ENCODE measurements at regions not wholly inside any gene's neighbourhood (a gene's known extent, or its start where the extent isn't known, plus 50 kb on each side); places are given as distances from the start of the nearest gene placed in this dataset.

DNA sequence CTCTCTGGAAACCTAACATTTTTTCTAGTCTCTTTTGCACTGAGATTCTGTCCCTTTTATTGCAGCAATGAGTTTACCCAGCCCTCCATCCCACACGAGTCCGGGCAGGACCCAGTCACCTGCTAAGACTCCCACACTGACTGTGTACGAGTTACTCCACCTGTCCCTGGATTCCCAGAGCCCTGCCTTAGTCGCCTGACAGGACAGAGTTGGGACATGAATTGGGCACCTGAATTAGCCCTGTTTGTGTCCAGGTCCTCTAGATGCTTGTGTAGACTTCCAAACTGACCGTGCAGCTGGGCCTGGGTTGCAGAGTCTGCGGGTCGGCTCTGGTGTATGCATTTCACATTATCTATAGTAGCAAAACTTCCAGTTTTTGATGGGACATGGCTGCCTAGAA lies 238.7 kb downstream of the VAPA start:
- Histone ChIP-seq H3K4me2 (ENCODE audit: control insufficient read depth, extremely low read depth, insufficient read depth, low read depth, low read length) (no peak overlapping the region), H3K9me1 (ENCODE audit: control insufficient read depth, extremely low read depth, insufficient read depth, low read length) (no peaks in the 10 kb centered on the region), H3K4me1 (ENCODE audit: control insufficient read depth, extremely low read depth, insufficient read depth, low read length) (no peaks in the 10 kb centered on the region), H4K20me1 (ENCODE audit: control insufficient read depth, extremely low read depth, insufficient read depth, low read length) (no peaks in the 10 kb centered on the region), H3K27ac (ENCODE audit: control insufficient read depth, insufficient read depth, low read length) (no peak overlapping the region), H3K9me3 (ENCODE audit: control insufficient read depth, low read depth, low read length) (peaks cover 1% of the 10 kb centered on the region), H3K27me3 (ENCODE audit: control insufficient read depth, extremely low read depth, insufficient read depth, low read length) (no peaks in the 10 kb centered on the region), H3K9ac (ENCODE audit: control insufficient read depth, extremely low read depth, insufficient read depth, low read length) (no peak overlapping the region), H3K36me3 (ENCODE audit: control insufficient read depth in 2 of 2, extremely low read depth in 1 of 2, insufficient read depth in 2 of 2, low read length in 2 of 2) (no peaks in the 10 kb centered on the region), H3K4me3 (ENCODE audit: control insufficient read depth in 2 of 3, extremely low read depth in 1 of 3, insufficient read depth in 2 of 3, low read depth in 1 of 3, low read length in 3 of 3) (no peak overlapping the region), H2AFZ (ENCODE audit: control insufficient read depth, low read length) (no peak overlapping the region), H3K79me2 (ENCODE audit: control insufficient read depth, insufficient read depth, low read length) (no peaks in the 10 kb centered on the region)
- TF ChIP-seq, protein P1, sequence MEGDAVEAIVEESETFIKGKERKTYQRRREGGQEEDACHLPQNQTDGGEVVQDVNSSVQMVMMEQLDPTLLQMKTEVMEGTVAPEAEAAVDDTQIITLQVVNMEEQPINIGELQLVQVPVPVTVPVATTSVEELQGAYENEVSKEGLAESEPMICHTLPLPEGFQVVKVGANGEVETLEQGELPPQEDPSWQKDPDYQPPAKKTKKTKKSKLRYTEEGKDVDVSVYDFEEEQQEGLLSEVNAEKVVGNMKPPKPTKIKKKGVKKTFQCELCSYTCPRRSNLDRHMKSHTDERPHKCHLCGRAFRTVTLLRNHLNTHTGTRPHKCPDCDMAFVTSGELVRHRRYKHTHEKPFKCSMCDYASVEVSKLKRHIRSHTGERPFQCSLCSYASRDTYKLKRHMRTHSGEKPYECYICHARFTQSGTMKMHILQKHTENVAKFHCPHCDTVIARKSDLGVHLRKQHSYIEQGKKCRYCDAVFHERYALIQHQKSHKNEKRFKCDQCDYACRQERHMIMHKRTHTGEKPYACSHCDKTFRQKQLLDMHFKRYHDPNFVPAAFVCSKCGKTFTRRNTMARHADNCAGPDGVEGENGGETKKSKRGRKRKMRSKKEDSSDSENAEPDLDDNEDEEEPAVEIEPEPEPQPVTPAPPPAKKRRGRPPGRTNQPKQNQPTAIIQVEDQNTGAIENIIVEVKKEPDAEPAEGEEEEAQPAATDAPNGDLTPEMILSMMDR (optimal IDR thresholded peaks at IDR 0.05 in 1 of 3, IDR thresholded peaks at IDR 0.05 in 1 of 3, conservative IDR thresholded peaks at IDR 0.05 in 1 of 3; ENCODE audit: extremely low read depth in 1 of 3, insufficient read depth in 2 of 3, low read length in 3 of 3): no peak
- TF ChIP-seq EZH2 (IDR thresholded peaks at IDR 0.05; ENCODE audit: low read length): no peak
- no peak for FAIRE-seq
- dilution Hi-C loops (cut with MboI; ENCODE audit: extremely low pct_ligation_motif_present, low sequenced_read_pairs): no loop called here
- no peak for DNase-seq (ENCODE audit: low read depth, low spot score)

DNA sequence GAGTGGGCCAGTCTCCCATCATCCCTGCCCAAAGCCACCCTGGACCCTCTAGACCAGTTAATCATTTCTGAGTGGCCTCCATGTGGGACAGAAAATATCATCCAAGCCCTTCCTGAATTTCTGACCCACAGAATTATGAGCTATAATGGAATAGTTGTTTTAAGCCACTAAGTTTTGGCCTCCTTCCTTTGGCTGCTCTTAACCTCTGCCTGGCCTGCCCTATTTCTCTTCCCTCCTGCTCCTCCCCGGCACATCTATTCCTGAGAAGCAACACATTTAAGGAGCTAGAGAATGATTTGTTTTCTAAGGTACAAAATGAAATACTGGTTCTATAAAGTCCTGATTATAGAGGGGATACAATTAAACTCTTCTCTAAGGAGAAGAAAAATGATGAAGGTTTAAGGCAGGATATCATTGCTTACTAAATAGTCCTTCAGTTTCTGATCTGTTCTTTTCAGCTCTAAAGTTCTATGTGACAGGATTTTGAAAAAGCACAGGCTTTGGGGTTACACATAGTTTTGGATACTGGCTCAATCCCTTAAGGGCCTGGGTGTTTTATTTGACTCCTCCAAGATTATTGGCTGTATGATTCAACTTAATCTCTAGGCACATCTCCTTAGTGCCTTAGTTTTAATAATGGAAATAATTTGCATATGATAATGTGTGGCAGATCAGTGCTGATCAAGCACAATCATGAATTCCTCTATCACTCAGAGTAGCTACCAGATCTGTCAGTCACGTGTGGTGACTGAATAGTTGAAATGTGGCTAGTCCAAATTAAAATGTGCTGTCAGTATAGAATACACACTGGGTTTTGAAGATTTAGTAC lies 240.3 kb downstream of the VAPA start:
- FAIRE-seq: no peak
- H3K4me2 ChIP-seq (ENCODE audit: control insufficient read depth, extremely low read depth, insufficient read depth, low read depth, low read length): no peak overlapping the region
- H3K9me3 ChIP-seq (ENCODE audit: control insufficient read depth, low read depth, low read length): peaks cover 1% of the 10 kb centered on the region
- no peak for TF ChIP-seq EZH2 (IDR thresholded peaks at IDR 0.05; ENCODE audit: low read length)
- TF ChIP-seq, protein P1 (optimal IDR thresholded peaks at IDR 0.05 in 1 of 3, IDR thresholded peaks at IDR 0.05 in 1 of 3, conservative IDR thresholded peaks at IDR 0.05 in 1 of 3; ENCODE audit: extremely low read depth in 1 of 3, insufficient read depth in 2 of 3, low read length in 3 of 3): no peak
- no peaks in the 10 kb centered on the region for H4K20me1 ChIP-seq (ENCODE audit: control insufficient read depth, extremely low read depth, insufficient read depth, low read length)
- H3K4me1 ChIP-seq (ENCODE audit: control insufficient read depth, extremely low read depth, insufficient read depth, low read length): no peaks in the 10 kb centered on the region
- DNase-seq (ENCODE audit: low read depth, low spot score): no peak
- dilution Hi-C loops (cut with MboI; ENCODE audit: extremely low pct_ligation_motif_present, low sequenced_read_pairs): no loop called here
- no peak overlapping the region for H3K9ac ChIP-seq (ENCODE audit: control insufficient read depth, extremely low read depth, insufficient read depth, low read length)
- no peaks in the 10 kb centered on the region for H3K9me1 ChIP-seq (ENCODE audit: control insufficient read depth, extremely low read depth, insufficient read depth, low read length)
- no peaks in the 10 kb centered on the region for H3K36me3 ChIP-seq (ENCODE audit: control insufficient read depth in 2 of 2, extremely low read depth in 1 of 2, insufficient read depth in 2 of 2, low read length in 2 of 2)
- no peak overlapping the region for H3K27ac ChIP-seq (ENCODE audit: control insufficient read depth, insufficient read depth, low read length)
- H3K4me3 ChIP-seq (ENCODE audit: control insufficient read depth in 2 of 3, extremely low read depth in 1 of 3, insufficient read depth in 2 of 3, low read depth in 1 of 3, low read length in 3 of 3): no peak overlapping the region
- H3K79me2 ChIP-seq (ENCODE audit: control insufficient read depth, insufficient read depth, low read length): no peaks in the 10 kb centered on the region
- no peaks in the 10 kb centered on the region for H3K27me3 ChIP-seq (ENCODE audit: control insufficient read depth, extremely low read depth, insufficient read depth, low read length)
- H2AFZ ChIP-seq (ENCODE audit: control insufficient read depth, low read length): no peak overlapping the region

Data from keratinocyte (primary cell).